GM18519 (cell line): ENCODE measurements at regions not wholly inside any gene's neighbourhood (a gene's known extent, or its start where the extent isn't known, plus 50 kb on each side); places are given as distances from the start of the nearest gene placed in this dataset.
"Not testable (repeated sequence)": the region's sequence is repeated elsewhere in the genome, so short reads cannot be mapped to it uniquely, and the experiment has no call there.

Source experiments
- ATAC-seq: cut with Tn5 transposase; IDR thresholded peaks from one replicate; pipeline ENCODE4 v1.9.1; 2021; ENCODE audit warnings: mild to moderate bottlenecking, moderate library complexity; ENCODE audit not compliant: unreplicated experiment, low FRiP score

GRCh38 chr11:103792981-103793468, 243.4 kb upstream of the DDI1 start:
- no peak for ATAC-seq

DNA sequence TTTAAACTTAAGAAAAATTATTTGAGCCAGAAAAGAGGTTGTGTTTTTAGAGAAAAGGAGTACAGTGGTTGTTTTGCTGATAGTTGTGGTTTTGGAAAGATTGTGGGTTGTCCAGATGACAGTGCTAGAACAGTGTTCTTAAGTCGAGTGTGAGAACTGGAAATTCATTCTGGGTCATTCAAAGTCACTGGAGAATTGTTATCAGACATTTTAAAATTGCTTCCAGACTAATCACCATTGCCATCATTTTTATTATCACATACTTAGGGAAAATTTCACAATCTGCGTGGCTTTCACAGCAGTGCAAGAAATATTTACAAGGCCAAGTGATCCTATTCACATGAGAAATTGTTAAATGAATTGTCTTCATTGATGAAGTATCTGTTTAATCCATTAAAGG, 242.2 kb upstream of the DDI1 start:
- no peak for ATAC-seq

DNA sequence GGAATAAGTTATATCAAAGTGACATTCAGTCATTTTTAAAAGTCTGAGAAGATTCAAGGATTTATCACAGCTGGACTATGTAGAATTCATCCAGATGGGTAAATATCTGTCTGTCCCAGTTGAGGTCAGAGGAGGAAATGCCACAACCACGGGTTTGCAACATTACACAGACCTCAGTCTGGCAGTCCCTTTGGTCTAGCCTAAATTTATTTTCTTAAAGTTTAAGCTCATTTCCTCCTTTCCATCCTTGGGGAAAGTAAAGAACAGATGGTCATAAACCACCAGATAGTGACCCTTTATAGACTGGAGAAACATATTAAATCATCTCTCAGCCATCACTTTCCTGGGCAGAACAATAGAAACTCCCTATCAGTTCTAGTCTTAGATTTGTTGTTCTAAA, 238.4 kb upstream of the DDI1 start:
- no peak for ATAC-seq

DNA sequence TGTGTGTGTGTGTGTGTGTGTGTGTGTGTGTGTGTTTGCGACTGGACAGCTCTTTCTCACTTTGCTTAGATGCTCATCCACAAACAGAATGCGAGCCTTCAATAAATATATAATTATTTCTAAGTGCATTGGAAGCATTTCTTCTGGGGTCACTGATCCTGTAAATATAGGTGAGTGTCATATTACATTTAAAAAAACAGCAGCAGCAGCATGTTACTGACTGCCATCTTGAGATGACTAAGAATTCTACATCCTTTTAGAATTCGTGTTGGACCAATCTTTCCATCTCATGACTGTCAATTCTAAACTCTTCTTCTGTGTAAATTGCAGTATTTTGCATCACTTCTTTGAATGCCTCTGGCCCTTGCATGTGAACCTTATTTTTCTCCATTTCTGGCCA, 238.0 kb upstream of the DDI1 start:
- no peak for ATAC-seq

GRCh38 chr11:103800406-103801114, 235.9 kb upstream of the DDI1 start:
- no peak for ATAC-seq

DNA sequence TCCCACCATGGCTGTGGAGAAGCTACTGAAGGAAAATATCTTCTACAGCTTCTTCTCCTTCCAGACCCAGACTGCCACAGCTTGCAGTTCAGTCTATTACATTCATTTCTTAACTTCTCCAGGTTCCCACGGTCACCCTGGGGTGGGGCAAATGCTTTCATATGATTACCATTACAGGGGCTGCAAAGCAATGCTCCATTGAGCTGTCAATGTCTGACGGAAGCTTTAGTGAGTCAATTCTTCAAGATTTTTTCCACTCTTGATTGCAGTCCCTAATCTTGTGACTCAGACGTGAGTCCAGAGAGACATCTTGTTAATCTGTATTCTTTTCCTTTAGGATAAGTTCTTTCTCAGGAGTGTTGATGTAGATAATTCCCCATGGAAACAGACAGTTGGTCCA, 233.4 kb upstream of the DDI1 start:
- ATAC-seq: no peak

GRCh38 chr11:103805688-103806009, 230.8 kb upstream of the DDI1 start:
- ATAC-seq: no peak

DNA sequence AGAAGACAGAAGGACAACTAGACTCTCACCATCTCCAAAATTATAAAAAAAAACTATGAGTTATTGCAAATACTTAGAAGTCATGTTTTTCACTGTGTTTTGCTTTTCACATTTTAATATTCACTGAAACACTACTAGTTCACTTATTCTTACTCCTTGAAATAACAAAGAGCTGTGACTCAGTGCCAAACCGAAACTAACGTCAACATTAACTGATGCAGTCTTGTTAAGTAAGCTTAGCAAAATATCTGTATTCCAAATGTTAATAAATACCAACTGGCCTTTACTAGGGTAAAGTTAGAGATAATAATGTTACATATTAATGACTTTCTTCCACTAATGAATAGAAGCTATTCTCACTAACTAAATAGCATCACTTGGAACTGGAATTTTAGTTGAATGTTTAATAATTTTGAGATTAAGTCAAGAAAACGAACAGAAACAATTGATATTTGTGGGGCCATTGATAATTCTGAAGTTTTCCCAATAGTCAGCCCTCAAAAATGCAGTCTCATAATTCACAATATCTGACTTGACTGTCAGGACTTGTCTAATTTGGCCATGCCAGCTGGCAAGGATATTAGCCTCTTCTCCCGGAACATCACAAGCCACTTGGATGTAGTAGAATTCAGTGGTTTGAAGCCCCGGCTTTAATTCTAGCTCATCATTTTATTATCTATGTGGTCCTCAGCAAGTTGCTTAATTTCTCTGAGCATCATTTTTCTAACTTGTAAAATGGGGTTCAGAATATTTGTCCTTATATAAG, 230.1 kb upstream of the DDI1 start:
- ATAC-seq: no peak

GRCh38 chr11:103807806-103808205, 228.6 kb upstream of the DDI1 start:
- no peak for ATAC-seq

DNA sequence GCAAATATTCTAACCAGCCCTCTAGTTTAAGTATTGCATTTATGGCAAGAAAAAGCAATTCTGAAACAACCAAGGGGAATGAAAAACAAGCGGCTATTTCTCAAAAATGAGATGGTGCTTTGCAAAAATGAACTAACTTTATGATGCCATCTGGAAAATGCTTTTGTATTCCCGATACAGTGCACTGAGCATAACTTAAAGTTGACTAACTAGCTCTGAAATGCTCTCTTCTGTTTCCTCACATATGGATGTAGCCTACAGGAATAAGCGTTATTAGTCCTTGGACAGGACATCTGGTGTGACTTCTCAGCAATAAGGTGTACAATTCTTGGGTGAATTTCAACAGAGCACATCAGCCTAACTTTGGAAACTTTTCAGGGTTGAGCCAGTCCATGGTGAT, 228.2 kb upstream of the DDI1 start:
- ATAC-seq: no peak

DNA sequence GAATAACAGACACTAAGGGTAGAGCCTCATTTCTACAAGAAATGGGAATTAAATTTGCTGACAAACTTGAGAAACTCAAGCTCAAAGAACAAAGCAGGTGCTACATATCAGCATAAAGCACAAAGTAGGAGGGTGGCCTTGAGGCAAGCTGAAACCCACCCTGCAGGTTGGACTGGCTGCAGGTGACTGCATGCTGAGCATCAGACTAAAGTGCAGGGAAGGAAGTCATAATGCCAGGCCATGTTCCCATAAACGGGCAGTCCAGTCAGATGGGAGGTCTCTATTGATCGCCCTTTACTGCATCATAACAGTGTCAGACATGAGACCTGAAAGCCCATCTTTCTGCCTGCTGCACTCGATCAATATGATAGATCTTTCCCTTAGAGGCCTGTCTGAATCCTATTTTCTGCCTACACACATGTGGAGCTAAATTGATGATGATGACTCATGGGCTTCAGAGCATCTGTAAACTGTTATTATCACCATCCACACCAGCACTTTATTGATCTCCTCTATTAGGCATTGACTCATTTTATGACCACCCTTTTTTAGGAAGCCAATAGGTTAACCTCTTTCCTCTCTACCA, 224.5 kb upstream of the DDI1 start:
- no peak for ATAC-seq

DNA sequence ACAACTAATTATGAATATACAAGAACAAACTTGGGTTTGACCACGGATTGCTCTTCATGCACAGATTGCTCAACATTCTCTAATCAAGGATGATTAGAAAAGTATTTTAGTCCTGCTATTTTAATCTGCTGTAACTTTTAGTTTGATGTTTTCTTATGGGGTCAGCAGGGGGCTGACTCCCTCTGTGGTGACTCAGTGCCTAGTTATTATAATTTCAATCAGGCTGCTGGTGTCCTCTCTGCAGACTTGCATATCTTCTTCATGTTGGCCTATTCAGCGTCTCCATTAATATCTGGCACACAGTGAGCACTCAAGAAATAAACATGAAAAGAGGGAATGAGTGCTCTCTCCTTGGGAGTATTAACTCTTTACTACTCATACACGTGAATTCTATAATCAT, 223.8 kb upstream of the DDI1 start:
- ATAC-seq: no peak

- ATAC-seq: not testable (repeated sequence)
Observed at GRCh38 chr11:103820345-103820744, 216.1 kb upstream of the DDI1 start.

- no peak for ATAC-seq
Observed at GRCh38 chr11:103824116-103824515, 212.3 kb upstream of the DDI1 start.

GRCh38 chr11:103825469-103825868, 211.0 kb upstream of the DDI1 start:
- no peak for ATAC-seq

DNA sequence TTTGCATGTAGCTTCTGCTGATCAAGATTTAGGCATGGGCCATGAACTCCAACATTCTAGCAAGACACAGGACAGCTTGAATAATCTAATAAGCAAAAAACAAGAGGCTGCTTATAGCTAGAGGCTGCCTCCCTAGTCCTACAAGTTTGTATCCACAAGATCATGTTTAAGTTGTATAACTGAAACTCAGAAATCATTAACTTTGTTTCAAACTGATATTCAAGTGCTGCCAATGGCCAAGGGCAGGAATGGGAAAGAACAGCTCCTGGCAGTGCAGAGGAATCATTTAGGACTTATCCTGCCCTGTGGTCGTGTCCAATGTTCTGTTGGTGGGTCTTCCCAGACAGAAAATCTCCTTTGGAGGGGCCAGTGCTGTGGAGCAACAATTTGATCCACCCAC, 209.6 kb upstream of the DDI1 start:
- ATAC-seq: no peak

GRCh38 chr11:103829596-103829995, 206.8 kb upstream of the DDI1 start:
- no peak for ATAC-seq

GRCh38 chr11:103830205-103830604, 206.2 kb upstream of the DDI1 start:
- no peak for ATAC-seq

DNA sequence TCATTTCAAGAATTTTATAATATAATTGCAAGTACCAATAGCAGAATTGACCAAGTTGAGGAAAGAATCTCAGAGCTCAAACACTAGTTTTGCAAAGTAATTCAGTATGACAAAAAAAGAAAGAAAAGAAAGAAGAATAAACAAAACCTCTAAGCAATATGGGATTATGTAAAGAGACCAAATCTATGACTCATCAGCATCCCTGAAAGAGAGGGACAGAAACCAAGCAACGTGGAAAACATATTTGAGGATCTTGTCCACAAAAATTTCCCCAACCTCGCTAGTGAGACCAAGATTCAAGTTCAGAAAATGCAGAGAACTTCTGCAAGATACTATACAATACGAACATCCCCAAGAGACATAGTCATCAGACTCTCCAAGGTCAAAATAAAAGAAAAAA, 203.7 kb upstream of the DDI1 start:
- no peak for ATAC-seq

- ATAC-seq: no peak
Observed at GRCh38 chr11:103842191-103842590, 194.2 kb upstream of the DDI1 start.

- no peak for ATAC-seq
Observed at GRCh38 chr11:103842795-103843194, 193.6 kb upstream of the DDI1 start.
